HCT116 (cell line): ENCODE measurements at regions not wholly inside any gene's neighbourhood (a gene's known extent, or its start where the extent isn't known, plus 50 kb on each side); places are given as distances from the start of the nearest gene placed in this dataset.
A peak's percentile ranks its signal among the peaks of the same experiment; 100 is the strongest.

Source experiments
- ATAC-seq: fragments of 200-7000 bp; cut with Tn5 transposase; 2 replicates; pipeline ENCODE4 v1.9.1; 2020; ENCODE audit warnings: mild to moderate bottlenecking, moderate library complexity
- BruUV-seq: library from RNA; stranded (reverse); fragments of 400-500 nt; replicated peaks from 2 replicates; lab custom pipeline; 2021; lab: Mats Ljungman, UMichigan
- CTCF ChIA-PET: fragments of 300-600 bp; sonication (Branson Sonifier 250); formaldehyde crosslinking; loops from one replicate; lab custom pipeline; 2021; ENCODE audit warnings: antibody characterized with exemption; lab: Charles Lee
- POLR2A ChIA-PET: fragments of 300-600, 350-600 bp; sonication (Branson Sonifier 250); formaldehyde crosslinking; loops from one replicate; lab custom pipeline; 2021; ENCODE audit warnings: antibody characterized with exemption; lab: Charles Lee
- RAD21 ChIA-PET, 2 experiments: fragments of 300-600 bp; sonication (Branson Sonifier 250); formaldehyde crosslinking; loops; one replicate each; lab custom pipeline; 2023; ENCODE audit warnings: low total read pairs in 2 of 2; ENCODE audit not compliant: uncharacterized antibody in 2 of 2, unreplicated experiment in 2 of 2, low non-redundant PET in 1 of 2; lab: Charles Lee
- DNase-seq: peaks from one replicate; pipeline ENCODE4 v3.0.0-alpha.2; 2010; ENCODE audit warnings: low read depth, low spot score
- H2AFZ ChIP-seq: fragments of 200-600 bp; shearing (Covaris generic), sonication (generic); 2 replicates; pipeline ENCODE4 v1.6.1; 2017; ENCODE audit warnings: low read depth, mixed run types, mixed read lengths, antibody characterized with exemption, low read length; ENCODE audit not compliant: poor library complexity, severe bottlenecking
- H3K27ac ChIP-seq: 2 replicates; pipeline ENCODE4 v1.5.1; 2012; ENCODE audit warnings: low read depth, low read length
- H3K27me3 ChIP-seq: fragments of 200-600 bp; sonication (generic); 2 replicates; pipeline ENCODE4 v1.6.1; 2016; ENCODE audit warnings: mixed run types, low read length, mixed read lengths; ENCODE audit not compliant: insufficient read depth
- H3K36me3 ChIP-seq, 2 experiments: fragments of 200-500 bp in 1 of 2; fragments of 200-600 bp in 1 of 2; sonication (Bioruptor generic) in 1 of 2; sonication (generic) in 1 of 2; 2 replicates each; pipeline versions ENCODE4 v1.5.1 to v1.6.1; 2014 to 2016; ENCODE audit warnings: low read length in 2 of 2, inconsistent platforms in 1 of 2, mixed read lengths in 1 of 2, mixed run types in 1 of 2; ENCODE audit not compliant: insufficient read depth in 2 of 2, control insufficient read depth in 1 of 2
- H3K4me1 ChIP-seq, 2 experiments: fragments of 200-600 bp in 1 of 2; sonication (generic) in 1 of 2; 2 replicates each; pipeline versions ENCODE4 v1.5.1 to v1.6.1; 2012 to 2017; ENCODE audit warnings: low read length in 2 of 2, inconsistent platforms in 1 of 2, mild to moderate bottlenecking in 1 of 2, mixed read lengths in 1 of 2, mixed run types in 1 of 2, moderate library complexity in 1 of 2; ENCODE audit not compliant: insufficient read depth in 2 of 2, control insufficient read depth in 1 of 2
- H3K4me2 ChIP-seq: fragments of 200-600 bp; sonication (generic); 2 replicates; pipeline ENCODE4 v1.6.1; 2017; ENCODE audit warnings: mixed run types, low read length, mixed read lengths
- H3K4me3 ChIP-seq, 2 experiments: fragments of 200-600 bp in 1 of 2; sonication (generic) in 1 of 2; replicated peaks in 1 of 2; 2 replicates each; pipeline ENCODE4 v1.5.1; 2011 to 2016; ENCODE audit warnings: low read length in 2 of 2, control low read depth in 1 of 2, low read depth in 1 of 2, mild to moderate bottlenecking in 1 of 2, mixed read lengths in 1 of 2, mixed run types in 1 of 2
- H3K79me2 ChIP-seq: fragments of 200-600 bp; sonication (generic); 2 replicates; pipeline ENCODE4 v1.6.1; 2017; ENCODE audit warnings: mild to moderate bottlenecking, mixed run types, low read length, moderate library complexity, mixed read lengths; ENCODE audit not compliant: insufficient read depth
- H3K9ac ChIP-seq: fragments of 200-600 bp; sonication (generic); 2 replicates; pipeline ENCODE4 v1.6.1; 2016; ENCODE audit warnings: low read length, mixed read lengths
- H3K9me2 ChIP-seq: fragments of 200-600 bp; sonication (generic), shearing (Covaris generic); 2 replicates; pipeline ENCODE4 v1.6.1; 2017; ENCODE audit warnings: mixed run types, mild to moderate bottlenecking, moderate library complexity; ENCODE audit not compliant: insufficient read depth
- H3K9me3 ChIP-seq, 2 experiments: fragments of 200-500 bp in 1 of 2; fragments of 200-600 bp in 1 of 2; sonication (Bioruptor generic) in 1 of 2; sonication (generic) in 1 of 2; 2 replicates each; pipeline ENCODE4 v1.6.1; 2014 to 2017; ENCODE audit warnings: low read length in 2 of 2, mixed read lengths in 2 of 2, inconsistent platforms in 1 of 2, low read depth in 1 of 2, mild to moderate bottlenecking in 1 of 2, mixed run types in 1 of 2, moderate library complexity in 1 of 2; ENCODE audit not compliant: control insufficient read depth in 1 of 2, insufficient read depth in 1 of 2
- H4K20me1 ChIP-seq: fragments of 200-600 bp; sonication (generic), shearing (Covaris generic); 2 replicates; pipeline ENCODE4 v1.6.1; 2017; ENCODE audit warnings: mixed run types, mild to moderate bottlenecking, moderate library complexity; ENCODE audit not compliant: insufficient read depth
- CBX3 ChIP-seq: IDR thresholded peaks from 2 replicates; pipeline ENCODE4 v1.6.1; 2012; ENCODE audit warnings: low read depth
- CTCF ChIP-seq, 3 experiments: fragments of 200-600 bp in 1 of 3; sonication (generic) in 1 of 3; IDR thresholded peaks in 2 of 3; conservative IDR thresholded peaks in 1 of 3; 2 replicates each; pipeline ENCODE4 v1.5.1; 2012 to 2017; ENCODE audit warnings: low read depth in 2 of 3, low read length in 2 of 3, antibody characterized with exemption in 1 of 3, borderline replicate concordance in 1 of 3, control low read depth in 1 of 3, mild to moderate bottlenecking in 1 of 3, mixed read lengths in 1 of 3, mixed run types in 1 of 3, moderate library complexity in 1 of 3; ENCODE audit not compliant: insufficient read depth in 1 of 3
- EZH2 ChIP-seq: fragments of 200-600 bp; sonication (generic); IDR thresholded peaks from 2 replicates; pipeline ENCODE4 v1.6.1; 2017; ENCODE audit warnings: antibody characterized with exemption, mixed run types
- FOSL1 ChIP-seq: IDR thresholded peaks from 2 replicates; pipeline ENCODE4 v1.6.1; 2012; ENCODE audit warnings: low read depth
- MAX ChIP-seq: IDR thresholded peaks from 2 replicates; pipeline ENCODE4 v1.6.1; 2012
- POLR2A ChIP-seq: IDR thresholded peaks from 2 replicates; pipeline ENCODE4 v1.7.0; 2011; ENCODE audit warnings: borderline replicate concordance; ENCODE audit not compliant: insufficient read depth, insufficient read length; ENCODE audit errors: extremely low read depth
- SIN3A ChIP-seq: IDR thresholded peaks from 2 replicates; pipeline ENCODE4 v1.6.1; 2012; ENCODE audit warnings: low read depth
- TCF7L2 ChIP-seq: IDR thresholded peaks from 2 replicates; pipeline ENCODE4 v1.7.0; 2011; ENCODE audit warnings: borderline replicate concordance, inconsistent platforms; ENCODE audit not compliant: insufficient read depth, insufficient read length; ENCODE audit errors: extremely low read depth
- intact Hi-C: fragments of 100-400 bp; cut with micrococcal nuclease; formaldehyde crosslinking; loops from 2 replicates; pipeline ENCODE4 v1.10.0; 2022

- TF ChIP-seq POLR2A (no peak), TCF7L2 (no peak), MAX (no peak), CBX3 (no peak), EZH2 (no peak), SIN3A (no peak)
- TF ChIP-seq, all 23 proteins: peak for 0
These were observed 61.8 kb upstream of the ATP2B1 start (continued) for GRCh38 chr12:89770391-89770790.

- Histone ChIP-seq H3K79me2 (no peaks in the 10 kb centered on the region), H4K20me1 (no peaks in the 10 kb centered on the region), H3K4me3 (no peak overlapping the region), H3K27ac (no peak overlapping the region; the same call in 1 of the 2 replicates), H2AFZ (peak overlapping the region; percentile 60), H3K4me2 (peak overlapping the region; percentile 62), H3K9me2 (no peaks in the 10 kb centered on the region), H3K27me3 (no peaks in the 10 kb centered on the region), H3K9me3 (no peaks in the 10 kb centered on the region), H3K9ac (no peak overlapping the region), H3K36me3 (no peaks in the 10 kb centered on the region), H3K4me1 (peaks cover 11 to 24% of the 10 kb centered on the region in 2 experiments; a peak in 3 of 4 replicates)
- intact Hi-C loops = no loop called here
- ATAC-seq = no peak; the same call in 1 of the 2 replicates
- no peak for TF ChIP-seq CBX3
- TF ChIP-seq FOSL1 = no peak
- TF ChIP-seq CTCF (IDR thresholded peaks at IDR 0.05 in 2 of 3, conservative IDR thresholded peaks at IDR 0.05 in 1 of 3; ENCODE audit: borderline replicate concordance in 1 of 3, insufficient read depth in 1 of 3, low read depth in 2 of 3, low read length in 2 of 3) = peak in 2 of 3 experiments; percentile 38 to 44; a peak in 4 of 6 replicates
- no peak for DNase-seq
- RAD21 ChIA-PET = no interaction called here
- POLR2A ChIA-PET = interaction anchor here (1.2 kb wide), 1 partner anchor 13 kb away, joined by 4 read pairs; no protein-coding TSS in a partner anchor
- BruUV-seq = no TSS peak
- CTCF ChIA-PET = no interaction called here
These were observed 60.8 kb upstream of the ATP2B1 start for GRCh38 chr12:89769483-89769818.
